ENCODE measurements at regions not wholly inside any gene's neighbourhood (a gene's known extent, or its start where the extent isn't known, plus 50 kb on each side); places are given as distances from the start of the nearest gene placed in this dataset.
"Not testable (repeated sequence)": the region's sequence is repeated elsewhere in the genome, so short reads cannot be mapped to it uniquely, and the experiment has no call there.

GRCh38 chr7:46281071-46281470, 360.0 kb upstream of the IGFBP3 start:
- H3K4me3 ChIP-seq (ENCODE audit: low read depth, low read length, poor library complexity, severe bottlenecking) = no peak overlapping the region
- CTCF ChIA-PET (ENCODE audit: unreplicated experiment) = no interaction called here
- TF ChIP-seq EZH2phosphoT487 (IDR thresholded peaks at IDR 0.05; ENCODE audit: borderline replicate concordance, low read depth, low read length) (no peak), CTCF (conservative IDR thresholded peaks at IDR 0.05; ENCODE audit: low read length) (no peak)
- H3K9me2 ChIP-seq (ENCODE audit: insufficient read depth, low read length) = no peaks in the 10 kb centered on the region
- DNase-seq (ENCODE audit: low spot score) = no peak
- H3K79me2 ChIP-seq (ENCODE audit: insufficient read depth, low read depth, low read length) = no peaks in the 10 kb centered on the region
- no TSS peak for BruUV-seq (replicated peaks)
- no peaks in the 10 kb centered on the region for H3K36me3 ChIP-seq (ENCODE audit: insufficient read depth, low read length)
- intact Hi-C loops (cut with micrococcal nuclease; ENCODE audit: unreplicated experiment) = loop anchor here (10.0 kb wide), 1 partner anchor 64 kb away; no protein-coding TSS in a partner anchor
- H4K20me1 ChIP-seq (ENCODE audit: insufficient read depth, low read length) = no peaks in the 10 kb centered on the region
- no peak overlapping the region for H2AFZ ChIP-seq (ENCODE audit: low read length)
- POLR2A ChIA-PET = interaction anchor here (0.6 kb wide), 1 partner anchor 249 kb away, joined by 5 read pairs; no protein-coding TSS in a partner anchor
- H3K9me3 ChIP-seq (ENCODE audit: low read length) = no peaks in the 10 kb centered on the region
- no peaks in the 10 kb centered on the region for H3K4me1 ChIP-seq (ENCODE audit: insufficient read depth, low read length, poor library complexity, severe bottlenecking)
- H3K27ac ChIP-seq (ENCODE audit: low read depth, low read length, poor library complexity, severe bottlenecking) = no peak overlapping the region
- no peak overlapping the region for H3K4me2 ChIP-seq (ENCODE audit: low read length)

- Histone ChIP-seq H3K4me2 (ENCODE audit: low read length) (no peak overlapping the region), H3K36me3 (ENCODE audit: insufficient read depth, low read length) (no peaks in the 10 kb centered on the region), H3K9me2 (ENCODE audit: insufficient read depth, low read length) (no peaks in the 10 kb centered on the region), H3K9me3 (ENCODE audit: low read length) (no peaks in the 10 kb centered on the region), H3K27ac (ENCODE audit: low read depth, low read length, poor library complexity, severe bottlenecking) (no peak overlapping the region), H3K4me3 (ENCODE audit: low read depth, low read length, poor library complexity, severe bottlenecking) (no peak overlapping the region), H4K20me1 (ENCODE audit: insufficient read depth, low read length) (no peaks in the 10 kb centered on the region), H2AFZ (ENCODE audit: low read length) (no peak overlapping the region), H3K4me1 (ENCODE audit: insufficient read depth, low read length, poor library complexity, severe bottlenecking) (no peaks in the 10 kb centered on the region), H3K79me2 (ENCODE audit: insufficient read depth, low read depth, low read length) (no peaks in the 10 kb centered on the region)
- ChIA-PET POLR2A (interaction anchor here (0.6 kb wide), 1 partner anchor 26 kb away, joined by 3 read pairs; no protein-coding TSS in a partner anchor), CTCF (ENCODE audit: unreplicated experiment) (no interaction called here)
- no TSS peak for BruUV-seq (replicated peaks)
- TF ChIP-seq EZH2phosphoT487 (IDR thresholded peaks at IDR 0.05; ENCODE audit: borderline replicate concordance, low read depth, low read length) (no peak), CTCF (conservative IDR thresholded peaks at IDR 0.05; ENCODE audit: low read length) (no peak)
- intact Hi-C loops (cut with micrococcal nuclease; ENCODE audit: unreplicated experiment) = no loop called here
- DNase-seq (ENCODE audit: low spot score) = no peak
These were observed 358.2 kb upstream of the IGFBP3 start for GRCh38 chr7:46279290-46279689.

- H4K20me1 ChIP-seq (ENCODE audit: insufficient read depth, low read length) = no peaks in the 10 kb centered on the region
- no peaks in the 10 kb centered on the region for H3K9me3 ChIP-seq (ENCODE audit: low read length)
- POLR2A ChIA-PET = no interaction called here
- no peaks in the 10 kb centered on the region for H3K4me1 ChIP-seq (ENCODE audit: insufficient read depth, low read length, poor library complexity, severe bottlenecking)
- CTCF ChIA-PET (ENCODE audit: unreplicated experiment) = no interaction called here
- intact Hi-C loops (cut with micrococcal nuclease; ENCODE audit: unreplicated experiment) = no loop called here
- no peaks in the 10 kb centered on the region for H3K36me3 ChIP-seq (ENCODE audit: insufficient read depth, low read length)
- H3K9me2 ChIP-seq (ENCODE audit: insufficient read depth, low read length) = no peaks in the 10 kb centered on the region
- no peak overlapping the region for H3K4me2 ChIP-seq (ENCODE audit: low read length)
- no TSS peak for BruUV-seq (replicated peaks)
- no peak overlapping the region for H2AFZ ChIP-seq (ENCODE audit: low read length)
- H3K4me3 ChIP-seq (ENCODE audit: low read depth, low read length, poor library complexity, severe bottlenecking) = no peak overlapping the region
- DNase-seq (ENCODE audit: low spot score) = no peak
- H3K79me2 ChIP-seq (ENCODE audit: insufficient read depth, low read depth, low read length) = no peaks in the 10 kb centered on the region
- H3K27ac ChIP-seq (ENCODE audit: low read depth, low read length, poor library complexity, severe bottlenecking) = no peak overlapping the region
- TF ChIP-seq CTCF (conservative IDR thresholded peaks at IDR 0.05; ENCODE audit: low read length) = no peak
- TF ChIP-seq EZH2phosphoT487 (IDR thresholded peaks at IDR 0.05; ENCODE audit: borderline replicate concordance, low read depth, low read length) = no peak
These were observed 343.6 kb upstream of the IGFBP3 start for GRCh38 chr7:46264646-46265045.

- H4K20me1 ChIP-seq (ENCODE audit: insufficient read depth, low read length); H2AFZ ChIP-seq (ENCODE audit: low read length); H3K4me2 ChIP-seq (ENCODE audit: low read length); H3K27ac ChIP-seq (ENCODE audit: low read depth, low read length, poor library complexity, severe bottlenecking); H3K4me3 ChIP-seq (ENCODE audit: low read depth, low read length, poor library complexity, severe bottlenecking); H3K9me3 ChIP-seq (ENCODE audit: low read length); H3K36me3 ChIP-seq (ENCODE audit: insufficient read depth, low read length); BruUV-seq (replicated peaks); H3K4me1 ChIP-seq (ENCODE audit: insufficient read depth, low read length, poor library complexity, severe bottlenecking); H3K9me2 ChIP-seq (ENCODE audit: insufficient read depth, low read length); CTCF ChIA-PET (ENCODE audit: unreplicated experiment); H3K79me2 ChIP-seq (ENCODE audit: insufficient read depth, low read depth, low read length); intact Hi-C loops (cut with micrococcal nuclease; ENCODE audit: unreplicated experiment); POLR2A ChIA-PET: not testable (repeated sequence)
- peak; percentile 4 for DNase-seq (ENCODE audit: low spot score)
These were observed 340.6 kb upstream of the IGFBP3 start for GRCh38 chr7:46261638-46262037.
